Hippocampal formation (tissue), 2 donors: ENCODE measurements at regions not wholly inside any gene's neighbourhood (a gene's known extent, or its start where the extent isn't known, plus 50 kb on each side); places are given as distances from the start of the nearest gene placed in this dataset.

Experiments
- DNase-seq, 2 donors: peaks; one replicate each; lab custom pipeline; 2025; lab: John Stamatoyannopoulos, UW

DNA sequence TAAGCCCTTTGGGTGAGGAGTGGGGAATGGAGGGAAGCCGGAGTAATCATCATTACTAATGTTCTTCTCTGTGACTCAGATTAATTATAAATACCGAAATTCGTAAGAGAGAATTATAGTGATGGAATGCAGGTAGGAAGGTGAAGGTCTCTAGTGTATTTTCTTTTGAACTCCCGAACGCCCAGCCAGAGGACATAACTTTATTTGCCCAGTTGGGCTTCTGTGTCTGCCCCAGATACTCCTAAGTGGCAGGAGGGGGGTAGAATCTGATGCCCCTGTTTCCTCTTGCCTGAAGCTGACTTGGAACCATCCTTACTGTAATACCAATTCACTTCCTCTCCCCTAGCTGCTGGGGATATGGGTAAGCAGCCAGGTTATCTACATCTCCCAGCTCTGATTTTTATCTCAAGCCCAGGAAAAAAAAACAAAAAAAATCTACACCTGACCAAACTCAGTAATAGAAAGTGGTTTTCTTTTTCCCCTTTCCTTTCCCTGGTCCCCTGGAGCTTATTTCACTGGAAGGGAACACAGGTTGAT lies 84.4 kb upstream of the CISTR start:
- DNase-seq: no peak

GRCh38 chr12:53838978-53839377 lies 87.2 kb upstream of the CISTR start:
- DNase-seq: no peak

GRCh38 chr12:53840316-53840715 lies 88.5 kb upstream of the CISTR start:
- no peak for DNase-seq

- DNase-seq: no peak
Measured at GRCh38 chr12:53842686-53843085, 90.9 kb upstream of the CISTR start.

GRCh38 chr12:53843545-53843944 lies 91.8 kb upstream of the CISTR start:
- DNase-seq: no peak

DNA sequence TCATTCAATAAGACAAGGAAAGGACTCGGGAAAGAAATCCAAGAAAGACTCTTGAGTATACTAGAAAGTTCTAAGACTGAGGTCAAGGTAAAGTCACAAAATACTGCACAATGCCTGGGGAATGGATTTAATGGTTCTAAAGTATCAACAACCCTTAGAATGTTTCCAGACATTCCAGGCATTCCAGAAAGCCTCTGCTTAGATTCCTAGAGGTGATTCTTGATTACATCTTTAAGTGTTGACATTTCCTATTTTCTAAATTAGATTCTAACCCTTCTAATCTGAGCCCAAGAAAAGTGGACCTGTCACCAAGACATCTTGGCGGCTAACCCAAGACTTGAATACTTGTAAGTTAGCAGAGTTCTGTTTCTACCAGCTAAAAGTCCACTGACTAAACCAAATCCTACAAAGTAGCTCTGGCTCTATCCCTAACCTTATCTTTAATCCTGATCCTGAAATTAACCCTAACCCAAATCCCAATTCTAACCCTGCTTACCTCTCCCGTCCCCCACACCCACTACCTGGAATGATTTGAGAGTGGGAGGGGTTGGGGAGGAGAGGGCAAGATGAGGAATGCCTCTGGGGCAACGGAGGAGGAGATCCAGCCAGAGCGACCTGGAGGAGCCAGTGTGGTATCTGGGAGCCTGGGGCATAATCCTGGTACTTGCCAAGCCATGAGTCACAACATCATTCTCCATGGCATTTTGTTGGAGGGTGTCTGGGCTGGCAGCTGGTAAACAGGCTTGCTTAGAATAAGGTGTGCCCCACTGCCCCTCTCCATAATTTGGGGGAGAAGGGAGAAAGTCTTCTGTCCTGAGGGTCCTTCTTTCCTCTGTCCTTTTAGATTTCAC lies 93.4 kb upstream of the HOXC13 start:
- no peak for DNase-seq

DNA sequence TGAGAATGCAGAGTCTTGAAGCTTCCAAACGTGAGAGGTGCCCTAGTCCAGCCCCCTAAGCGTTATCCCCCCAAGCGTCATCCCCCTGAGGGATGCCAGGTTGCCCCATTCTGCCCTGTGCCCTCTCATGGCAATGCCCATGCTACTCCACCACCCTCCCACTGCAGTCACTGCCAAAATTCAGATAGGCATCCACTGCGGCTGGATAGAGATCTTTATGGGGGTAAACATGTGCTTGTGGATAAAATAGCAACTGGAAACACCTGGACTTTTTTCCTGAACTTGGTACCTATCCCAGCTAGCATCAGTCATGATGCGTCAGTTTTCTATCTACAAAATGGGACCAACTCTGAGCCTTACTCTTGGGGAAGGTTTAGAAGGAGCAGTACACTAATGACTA lies 92.7 kb upstream of the HOXC13 start:
- DNase-seq: no peak

DNA sequence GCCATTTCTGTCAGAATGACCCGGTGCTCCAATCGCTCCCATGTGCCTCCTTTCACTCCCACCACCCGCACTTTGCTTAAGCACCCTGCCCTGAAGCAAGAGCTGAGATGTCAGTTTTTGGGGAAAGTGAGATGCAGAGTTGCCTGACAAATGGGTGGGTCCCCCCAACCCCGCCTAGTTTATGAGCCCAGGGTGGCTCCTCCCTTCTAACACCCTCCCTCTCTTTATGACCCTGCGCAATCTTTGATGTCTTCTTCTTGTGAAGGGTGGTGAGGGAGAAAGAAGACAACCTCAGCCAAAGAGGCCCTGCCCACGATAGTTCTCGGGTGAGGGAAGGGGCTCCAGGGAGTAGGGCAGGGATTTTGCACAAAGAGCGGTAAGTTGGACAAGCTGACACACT lies 89.5 kb upstream of the HOXC13 start:
- DNase-seq: no peak

GRCh38 chr12:53849656-53850055 lies 89.0 kb upstream of the HOXC13 start:
- DNase-seq: no peak

DNA sequence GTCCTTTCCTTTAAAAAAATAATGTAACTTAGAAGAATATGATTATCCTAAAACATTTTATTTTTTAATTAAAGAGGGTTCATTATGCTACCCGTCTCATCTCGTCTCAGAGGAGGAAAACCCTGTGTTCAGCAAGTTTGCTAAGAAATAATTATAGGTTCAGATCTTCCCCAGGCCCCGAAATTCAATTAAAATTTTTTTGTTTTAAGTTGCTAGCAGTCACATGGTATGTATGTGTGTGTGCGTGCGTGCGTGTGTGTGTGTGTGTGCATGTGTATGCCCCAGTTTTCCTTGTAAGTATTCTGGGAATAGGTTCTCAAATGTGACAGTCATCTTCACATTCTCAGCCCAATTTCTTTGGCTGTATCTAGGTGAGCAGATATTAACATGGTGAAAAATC lies 86.6 kb upstream of the HOXC13 start:
- DNase-seq: no peak

DNA sequence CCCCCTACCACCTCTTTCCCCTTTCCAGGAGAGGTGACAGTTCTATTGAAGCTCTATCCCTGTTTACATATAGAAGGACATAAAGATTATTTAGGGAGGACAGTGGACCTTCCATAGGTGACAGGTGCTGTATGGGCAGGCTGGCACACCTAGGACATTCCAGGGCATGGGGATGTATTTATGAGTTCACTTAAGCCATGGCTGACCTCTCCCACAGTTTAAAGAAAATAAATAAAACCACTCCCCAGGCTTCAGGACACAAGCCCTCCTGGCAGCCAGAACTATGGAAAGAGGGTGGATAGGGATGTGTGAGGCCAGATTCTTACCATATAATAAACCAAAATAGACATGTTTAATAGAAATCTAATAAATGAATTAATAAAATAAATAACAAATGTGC lies 85.6 kb upstream of the HOXC13 start:
- DNase-seq: no peak

DNA sequence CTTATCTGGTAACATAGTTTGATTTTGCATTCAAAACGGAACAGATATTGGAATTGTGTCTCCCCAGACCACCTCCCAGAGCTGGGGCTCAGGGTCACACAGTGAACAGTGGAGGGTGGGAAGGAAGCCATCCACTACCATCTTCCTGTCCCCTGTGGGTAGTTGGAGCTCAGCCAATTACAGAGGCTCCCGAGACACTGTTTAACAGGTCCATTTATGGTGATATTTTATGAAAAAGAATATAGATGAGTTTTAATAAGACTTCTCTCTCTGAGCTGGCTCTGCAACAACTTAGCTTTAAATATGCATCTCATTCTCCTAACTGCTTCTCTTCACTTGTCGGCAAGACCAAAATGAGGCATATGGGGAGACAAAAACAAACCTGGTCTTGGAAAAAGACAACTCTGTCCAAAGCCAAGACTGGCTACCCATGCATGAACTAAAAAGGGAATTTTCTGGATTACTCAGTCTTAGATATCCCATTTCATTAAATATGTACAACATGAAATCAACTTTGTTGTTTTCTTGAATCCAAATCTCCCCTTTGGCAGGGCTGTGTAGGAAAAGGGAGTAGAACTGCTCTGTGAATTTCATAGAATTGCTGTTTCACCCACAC lies 83.8 kb upstream of the HOXC13 start:
- DNase-seq: no peak

- DNase-seq: no peak
Measured at GRCh38 chr12:53856132-53856531, 82.5 kb upstream of the HOXC13 start.

DNA sequence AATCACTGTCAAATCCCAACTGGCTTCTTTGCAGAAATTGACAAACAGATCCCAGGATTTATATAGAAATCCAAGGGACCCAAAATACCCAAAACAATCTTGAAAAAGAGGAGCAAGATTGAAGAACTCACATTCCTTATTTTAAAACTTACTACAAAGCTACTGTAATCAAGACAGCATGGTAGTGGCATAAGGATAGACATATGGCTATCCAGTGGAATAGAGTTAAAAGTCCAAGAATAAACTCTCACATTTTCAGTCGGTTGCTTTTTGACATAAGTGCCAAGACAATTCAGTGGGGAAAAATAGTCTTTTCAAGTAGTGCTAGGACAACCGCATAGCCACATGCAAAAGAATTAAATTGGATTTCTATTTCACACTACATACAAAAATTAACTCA lies 81.0 kb upstream of the HOXC13 start:
- no peak for DNase-seq

- DNase-seq: no peak
Measured at GRCh38 chr12:53860426-53861345, 77.9 kb upstream of the HOXC13 start.

DNA sequence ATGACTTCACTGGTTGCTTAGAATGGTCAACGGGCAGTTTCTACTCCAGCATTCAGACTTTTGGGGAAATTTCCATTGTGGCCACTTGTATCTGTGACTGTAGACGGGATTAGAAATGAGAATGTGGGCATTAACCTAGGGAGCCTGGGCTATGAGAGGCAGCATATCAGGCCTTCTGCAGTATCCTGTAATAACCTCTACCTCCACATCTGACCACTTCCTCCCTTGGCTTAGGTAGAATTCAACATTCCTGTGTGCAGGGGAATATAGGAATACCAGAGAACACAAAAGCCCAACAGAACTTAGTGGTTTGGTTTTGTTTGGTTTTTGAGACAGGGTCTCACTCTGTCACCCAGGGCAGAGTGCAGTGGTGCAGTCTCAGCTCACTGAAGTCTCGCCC lies 76.4 kb upstream of the HOXC13 start:
- no peak for DNase-seq

DNA sequence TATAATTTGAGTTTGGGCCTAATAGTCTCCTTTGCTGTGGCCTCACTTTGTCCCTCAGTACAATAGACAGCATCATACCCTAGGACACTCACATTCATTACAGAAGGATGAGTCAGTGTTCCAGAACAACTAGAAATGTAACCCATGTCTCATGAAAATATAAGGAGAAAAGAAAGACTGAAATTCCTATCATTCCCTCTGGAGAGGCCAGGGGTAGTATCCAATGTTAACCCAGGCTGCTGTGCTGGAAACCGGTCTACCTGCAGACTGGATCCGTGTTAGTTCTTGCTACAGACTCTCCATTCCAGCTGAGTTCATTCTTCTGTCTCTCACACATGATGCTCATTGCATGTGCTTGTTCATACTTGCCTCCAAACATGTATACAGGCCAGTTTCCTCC lies 75.8 kb upstream of the HOXC13 start:
- no peak for DNase-seq

- DNase-seq: no peak
Measured at GRCh38 chr12:53866727-53867126, 71.9 kb upstream of the HOXC13 start.

- DNase-seq: no peak
Measured at GRCh38 chr12:53867216-53868012, 71.2 kb upstream of the HOXC13 start.

DNA sequence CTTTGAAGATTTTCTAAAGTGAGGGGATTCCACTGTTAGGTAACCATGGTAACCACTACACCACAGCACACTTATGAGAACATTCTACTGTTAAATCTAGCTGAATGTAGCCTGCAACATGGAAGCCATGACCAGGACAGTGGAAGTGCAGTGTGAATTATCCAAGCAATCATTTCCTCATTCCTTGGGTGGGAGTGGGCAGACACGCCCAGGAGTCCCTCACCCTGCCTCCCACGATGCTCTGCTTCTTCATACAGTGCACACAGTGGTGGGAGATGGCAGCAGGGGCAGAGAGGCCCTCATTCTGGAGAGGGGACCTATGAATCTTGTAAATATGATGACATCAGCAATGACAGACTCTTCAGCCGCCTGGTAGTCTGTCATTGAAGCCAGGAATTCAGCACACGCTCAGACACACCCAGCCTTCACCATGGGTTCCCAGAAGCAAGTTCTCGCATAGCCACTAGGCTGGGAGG lies 70.1 kb upstream of the HOXC13 start:
- no peak for DNase-seq

DNA sequence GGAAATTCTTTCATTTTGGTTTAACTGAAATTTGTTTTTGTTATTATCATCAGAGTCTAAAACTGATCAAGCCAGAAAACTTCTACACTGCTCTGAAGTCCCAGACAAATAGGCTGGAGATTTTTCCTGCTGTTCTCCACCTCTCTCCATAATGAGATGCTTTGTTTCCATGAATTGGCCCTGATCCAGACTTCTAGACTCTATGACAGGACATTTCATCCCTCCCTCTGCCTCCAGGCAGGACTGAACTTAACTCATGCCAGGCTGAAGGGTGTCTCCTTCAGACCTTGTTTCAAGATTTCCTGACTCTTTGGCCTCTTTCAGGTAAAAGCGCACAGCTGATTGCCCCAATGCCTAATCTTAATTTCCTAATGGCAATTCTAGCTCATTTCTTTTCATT lies 69.1 kb upstream of the HOXC13 start:
- DNase-seq: no peak
